ENCODE measurements at regions not wholly inside any gene's neighbourhood (a gene's known extent, or its start where the extent isn't known, plus 50 kb on each side); places are given as distances from the start of the nearest gene placed in this dataset.

DNA sequence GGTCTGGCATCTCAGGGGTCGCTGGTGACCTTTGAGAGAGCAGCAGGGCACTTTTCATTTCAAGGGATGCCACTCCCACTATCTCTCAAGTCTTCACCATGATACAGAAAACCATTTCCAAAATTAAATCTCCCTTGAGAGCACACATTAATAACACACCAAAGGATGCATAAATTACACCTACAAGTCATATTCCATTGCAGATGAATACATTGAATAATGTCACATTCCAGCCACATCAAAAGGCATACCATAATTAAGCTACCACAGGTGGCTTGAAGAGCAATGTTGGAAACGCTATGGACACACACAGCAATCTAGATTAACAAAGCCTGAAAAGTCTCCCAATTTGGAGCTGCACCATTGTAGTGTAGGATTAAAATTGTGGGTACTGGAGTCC lies 353.3 kb upstream of the ZMIZ1 start:
- intact Hi-C loops (cut with DNase I): no loop called here
- H3K36me3 ChIP-seq: no peaks in the 10 kb centered on the region
- WGBS, 2 donors: 85 to 95% methylated on average over 2 of the region's 2 CpGs
- H3K4me1 ChIP-seq: peaks cover 0 to 3% (median 0%) of the 10 kb centered on the region in 3 donors
- H3K9me3 ChIP-seq: no peaks in the 10 kb centered on the region
- ATAC-seq (no peak), DNase-seq (no peak), FAIRE-seq (no peak)
- no peak overlapping the region for H3K27ac ChIP-seq
- H3K4me3 ChIP-seq: no peak overlapping the region
- H3K27me3 ChIP-seq: no peaks in the 10 kb centered on the region
- no peak for TF ChIP-seq CTCF (IDR thresholded peaks at IDR 0.05)

DNA sequence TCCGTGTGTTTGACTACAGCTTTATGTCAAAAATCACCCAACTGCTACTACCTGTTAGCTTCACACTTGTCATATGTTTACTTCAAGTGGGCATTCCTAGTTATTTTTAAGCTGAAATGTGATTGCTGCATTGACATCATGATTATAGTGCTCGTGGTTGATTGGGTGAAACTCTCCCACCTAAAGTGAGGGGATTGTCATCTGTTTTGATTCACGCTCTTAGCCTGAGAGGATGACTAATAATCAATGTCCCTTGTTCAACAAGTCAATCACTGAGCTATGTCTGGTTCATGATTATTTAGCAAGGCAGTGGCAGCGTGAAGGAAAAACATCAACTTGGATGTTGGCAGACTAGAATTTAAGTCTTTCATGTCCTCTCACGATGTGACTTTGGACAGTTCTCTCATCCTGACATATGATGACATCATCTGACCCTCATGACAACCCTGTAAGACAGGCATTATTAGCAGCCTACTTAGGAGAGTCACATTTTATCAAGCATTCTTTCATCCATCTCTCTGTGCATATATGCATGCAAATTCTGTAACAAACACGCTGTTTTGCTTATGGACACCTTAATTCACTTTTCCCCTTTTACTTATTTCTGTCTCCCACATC lies 352.6 kb upstream of the ZMIZ1 start:
- no peaks in the 10 kb centered on the region for H3K27me3 ChIP-seq
- no peak for TF ChIP-seq CTCF (IDR thresholded peaks at IDR 0.05)
- no peak for DNase-seq
- H3K27ac ChIP-seq: no peak overlapping the region
- no peaks in the 10 kb centered on the region for H3K36me3 ChIP-seq
- WGBS, 2 donors: 87 to 92% methylated on average over 6 of the region's 6 CpGs
- no peak overlapping the region for H3K4me3 ChIP-seq
- no peaks in the 10 kb centered on the region for H3K9me3 ChIP-seq
- H3K4me1 ChIP-seq: peaks cover 0 to 3% (median 0%) of the 10 kb centered on the region in 3 donors
- no peak for FAIRE-seq
- no peak for ATAC-seq
- intact Hi-C loops (cut with DNase I): no loop called here

GRCh38 chr10:78717200-78717599 lies 351.6 kb upstream of the ZMIZ1 start:
- 54 to 58% methylated on average over 5 of the region's 5 CpGs for WGBS, 2 donors
- Histone ChIP-seq H3K4me1 (peaks cover 0 to 3% (median 0%) of the 10 kb centered on the region in 3 donors), H3K9me3 (no peaks in the 10 kb centered on the region), H3K36me3 (no peaks in the 10 kb centered on the region), H3K27me3 (no peaks in the 10 kb centered on the region), H3K27ac (peak overlapping the region in 1 of 4 donors; percentile 41), H3K4me3 (no peak overlapping the region)
- TF ChIP-seq CTCF (IDR thresholded peaks at IDR 0.05): no peak
- peak in 1 of 6 donors; percentile 17 for DNase-seq
- ATAC-seq: peak in 3 of 4 donors; percentile 43 to 72 (median 55)
- FAIRE-seq: no peak
- intact Hi-C loops (cut with DNase I): no loop called here

- Histone ChIP-seq H3K27ac (no peak overlapping the region), H3K9me3 (no peaks in the 10 kb centered on the region), H3K4me1 (peaks cover 0 to 3% (median 0%) of the 10 kb centered on the region in 3 donors), H3K27me3 (no peaks in the 10 kb centered on the region), H3K36me3 (no peaks in the 10 kb centered on the region), H3K4me3 (no peak overlapping the region)
- 93 to 96% methylated on average over 2 of the region's 2 CpGs for WGBS, 2 donors
- FAIRE-seq (no peak), DNase-seq (no peak), ATAC-seq (no peak)
- TF ChIP-seq CTCF (IDR thresholded peaks at IDR 0.05): no peak
- intact Hi-C loops (cut with DNase I): no loop called here
These were observed 350.7 kb upstream of the ZMIZ1 start for GRCh38 chr10:78718032-78718572.

GRCh38 chr10:78719276-78719675 lies 349.5 kb upstream of the ZMIZ1 start:
- ATAC-seq: no peak
- WGBS, 2 donors: 82 to 89% methylated on average over 10 of the region's 10 CpGs
- no peak for DNase-seq
- H3K36me3 ChIP-seq: no peaks in the 10 kb centered on the region
- no peak overlapping the region for H3K27ac ChIP-seq
- no peaks in the 10 kb centered on the region for H3K27me3 ChIP-seq
- intact Hi-C loops (cut with DNase I): no loop called here
- TF ChIP-seq CTCF (IDR thresholded peaks at IDR 0.05): no peak
- no peak overlapping the region for H3K4me3 ChIP-seq
- no peaks in the 10 kb centered on the region for H3K9me3 ChIP-seq
- peaks cover 0 to 1% (median 0%) of the 10 kb centered on the region in 3 donors for H3K4me1 ChIP-seq
- FAIRE-seq: no peak

Data from pancreas (tissue), 10 donors.